GM12878 (cell line): ENCODE measurements at regions not wholly inside any gene's neighbourhood (a gene's known extent, or its start where the extent isn't known, plus 50 kb on each side); places are given as distances from the start of the nearest gene placed in this dataset.

Experiments used
- ATAC-seq: fragments of 200-7000 bp; cut with Tn5 transposase; 3 replicates; pipeline ENCODE4 v1.9.1; 2020; ENCODE audit warnings: mild to moderate bottlenecking, moderate library complexity
- BruUV-seq: library from RNA; stranded (reverse); fragments of 400-500 nt; replicated peaks from 2 replicates; lab custom pipeline; 2021; lab: Mats Ljungman, UMichigan
- CTCF ChIA-PET: fragments of 300-600 bp; sonication (Branson Sonifier 250); formaldehyde crosslinking; extraction: SDS; loops from one replicate; lab custom pipeline; 2021; ENCODE audit warnings: inconsistent platforms; lab: Yijun Ruan, JAX
- POLR2A ChIA-PET: fragments of 350-600 bp; formaldehyde crosslinking; extraction: SDS; loops from one replicate; lab custom pipeline; 2021; ENCODE audit warnings: inconsistent platforms; lab: Charles Lee
- RAD21 ChIA-PET: fragments of 300-600 bp; sonication (Branson Sonifier 250); formaldehyde crosslinking; loops from one replicate; lab custom pipeline; 2023; ENCODE audit warnings: antibody characterized with exemption; ENCODE audit not compliant: unreplicated experiment; lab: Charles Lee
- SMC1A ChIA-PET: fragments of 300-600 bp; sonication (Branson Sonifier 250); formaldehyde crosslinking; loops from one replicate; lab custom pipeline; 2023; ENCODE audit not compliant: unreplicated experiment, uncharacterized antibody; lab: Charles Lee
- DNase-seq: peaks from one replicate; pipeline ENCODE4 v3.0.0-alpha.2; 2011; ENCODE audit warnings: low read depth, low spot score
- FAIRE-seq: peaks from 3 replicates; lab custom pipeline; 2011; peaks lifted over from hg19 to GRCh38; lab: Jason Lieb, UNC
- H2AFZ ChIP-seq: 2 replicates; pipeline ENCODE4 v1.6.0; 2011; ENCODE audit warnings: low read depth, low read length, control low read depth; ENCODE audit not compliant: control insufficient read depth
- H3K27ac ChIP-seq: 2 replicates; pipeline ENCODE4 v1.5.1; 2011; ENCODE audit warnings: control low read depth; ENCODE audit not compliant: control insufficient read depth, insufficient read depth
- H3K27me3 ChIP-seq, 2 experiments: replicated peaks in 1 of 2; 2 replicates each; pipeline versions ENCODE4 v1.6.0 to v1.6.1; 2011; ENCODE audit warnings: low read length in 1 of 2; ENCODE audit not compliant: control insufficient read depth in 2 of 2, insufficient read depth in 2 of 2
- H3K36me3 ChIP-seq, 2 experiments: 2 replicates each; pipeline ENCODE4 v1.5.1; 2011; ENCODE audit warnings: low read length in 1 of 2; ENCODE audit not compliant: control insufficient read depth in 2 of 2, insufficient read depth in 2 of 2
- H3K4me1 ChIP-seq: 2 replicates; pipeline ENCODE4 v1.6.1; 2011; ENCODE audit warnings: mild to moderate bottlenecking, low read length, moderate library complexity, mixed read lengths; ENCODE audit not compliant: control insufficient read depth, insufficient read depth
- H3K4me2 ChIP-seq: 2 replicates; pipeline ENCODE4 v1.6.0; 2011; ENCODE audit warnings: control low read depth; ENCODE audit not compliant: control insufficient read depth, insufficient read depth
- H3K4me3 ChIP-seq: fragments of 200-600 bp; sonication (generic); 2 replicates; pipeline ENCODE4 v1.5.1; 2016
- H3K79me2 ChIP-seq: 2 replicates; pipeline ENCODE4 v1.6.0; 2011; ENCODE audit warnings: low read length; ENCODE audit not compliant: control insufficient read depth, insufficient read depth
- H3K9ac ChIP-seq: 2 replicates; pipeline ENCODE4 v1.8.0; 2011; ENCODE audit warnings: low read length, control low read depth, mixed read lengths; ENCODE audit not compliant: control insufficient read depth, insufficient read depth
- H3K9me3 ChIP-seq: replicated peaks from 3 replicates; pipeline ENCODE4 v1.5.1; 2011; ENCODE audit warnings: mild to moderate bottlenecking, low read length; ENCODE audit not compliant: control insufficient read depth, insufficient read depth
- H4K20me1 ChIP-seq: 2 replicates; pipeline ENCODE4 v1.6.0; 2011; ENCODE audit not compliant: control insufficient read depth, insufficient read depth
- ATF7 ChIP-seq: fragments of 450-650 bp; IDR thresholded peaks from 2 replicates; pipeline ENCODE4 v1.6.1; 2016; ENCODE audit warnings: low read depth, mild to moderate bottlenecking
- BCL3 ChIP-seq: IDR thresholded peaks from 2 replicates; pipeline ENCODE4 v1.6.1; 2011; ENCODE audit warnings: borderline replicate concordance, low read depth, mild to moderate bottlenecking, moderate library complexity, low read length; ENCODE audit not compliant: insufficient read depth, poor library complexity, severe bottlenecking
- BHLHE40 ChIP-seq, 2 experiments: fragments of 450-650 bp in 1 of 2; IDR thresholded peaks; 2 replicates each; pipeline ENCODE4 v1.6.1; 2011 to 2017; ENCODE audit warnings: low read depth in 2 of 2, borderline replicate concordance in 1 of 2, improper control_type of control experiment in 1 of 2, low read length in 1 of 2, mild to moderate bottlenecking in 1 of 2
- BRCA1 ChIP-seq: IDR thresholded peaks from 2 replicates; pipeline ENCODE4 v1.6.1; 2011; ENCODE audit warnings: low read depth, low read length, improper control_type of control experiment
- IRF4 ChIP-seq: IDR thresholded peaks from 2 replicates; pipeline ENCODE4 v1.6.1; 2011; ENCODE audit warnings: low read depth, low read length
- IRF5 ChIP-seq: fragments of 450-650 bp; IDR thresholded peaks from 2 replicates; pipeline ENCODE4 v1.6.1; 2017; ENCODE audit warnings: borderline replicate concordance
- LARP7 ChIP-seq: fragments of 450-650 bp; IDR thresholded peaks from 2 replicates; pipeline ENCODE4 v1.6.1; 2017; ENCODE audit warnings: mild to moderate bottlenecking
- PRDM15 ChIP-seq: fragments of 450-650 bp; formaldehyde crosslinking; IDR thresholded peaks from 2 replicates; pipeline ENCODE4 v1.4.0; 2020; ENCODE audit warnings: mild to moderate bottlenecking, moderate library complexity
- RELB ChIP-seq: fragments of 450-650 bp; IDR thresholded peaks from 2 replicates; pipeline ENCODE4 v1.6.1; 2017; ENCODE audit warnings: low read depth, mild to moderate bottlenecking, moderate library complexity
- RUNX3 ChIP-seq: IDR thresholded peaks from 2 replicates; pipeline ENCODE4 v1.6.1; 2012; ENCODE audit warnings: low read length, inconsistent platforms
- SREBF2 ChIP-seq: IDR thresholded peaks from 2 replicates; pipeline ENCODE4 v1.6.1; 2012; ENCODE audit warnings: mild to moderate bottlenecking, low read length
- TARDBP ChIP-seq: IDR thresholded peaks from 2 replicates; pipeline ENCODE4 v1.6.1; 2016; ENCODE audit warnings: borderline replicate concordance
- USF1 ChIP-seq: IDR thresholded peaks from 2 replicates; pipeline ENCODE4 v1.6.1; 2011; ENCODE audit warnings: borderline replicate concordance, low read depth, mild to moderate bottlenecking, moderate library complexity, mixed read lengths, low read length; ENCODE audit not compliant: insufficient read depth; ENCODE audit errors: extremely low read length
- ZBED1 ChIP-seq: IDR thresholded peaks from 2 replicates; pipeline ENCODE4 v1.6.1; 2016; ENCODE audit warnings: borderline replicate concordance
- WGBS: methylation state at CpG from one replicate; pipeline ENCODE4 v1.1.6; 2016; ENCODE audit warnings: low lambda C conversion rate; ENCODE audit not compliant: insufficient replicate concordance, insufficient coverage; ENCODE audit errors: missing lambda C conversion rate; 5-methylcytosine and 5-hydroxymethylcytosine counted together
- in situ Hi-C: fragments of 300-500 bp; cut with MboI; formaldehyde crosslinking; loops from 9 replicates; pipeline ENCODE4 v1.14.3; 2018; ENCODE audit warnings: mixed read lengths
- intact Hi-C: fragments of 100-400 bp; cut with micrococcal nuclease; formaldehyde crosslinking; loops from one replicate; pipeline ENCODE4 v1.14.2; 2022; ENCODE audit not compliant: unreplicated experiment

GRCh38 chr1:208785629-208786028, 541.4 kb upstream of the PLXNA2 start:
- no peaks in the 10 kb centered on the region for H3K36me3 ChIP-seq
- no peak overlapping the region for H3K27ac ChIP-seq
- SMC1A ChIA-PET = no interaction called here
- H3K4me2 ChIP-seq = no peak overlapping the region
- no peak for DNase-seq
- no peaks in the 10 kb centered on the region for H3K79me2 ChIP-seq
- no peak for ATAC-seq
- H2AFZ ChIP-seq = no peak overlapping the region
- H3K9me3 ChIP-seq = no peaks in the 10 kb centered on the region
- 0% methylated on average over 1 of the region's 1 CpG for WGBS
- H4K20me1 ChIP-seq = no peaks in the 10 kb centered on the region
- in situ Hi-C loops (no loop called here), intact Hi-C loops (no loop called here)
- RAD21 ChIA-PET = no interaction called here
- CTCF ChIA-PET = interaction anchor here (1.6 kb wide), 1 partner anchor 11 kb away, joined by 3 read pairs; no protein-coding TSS in a partner anchor
- no peaks in the 10 kb centered on the region; a peak in 2 of 4 replicates for H3K27me3 ChIP-seq
- no peak for FAIRE-seq
- no TSS peak for BruUV-seq
- H3K4me1 ChIP-seq = no peaks in the 10 kb centered on the region
- no peak overlapping the region for H3K9ac ChIP-seq
- H3K4me3 ChIP-seq = no peak overlapping the region
- POLR2A ChIA-PET = no interaction called here
- TF ChIP-seq RELB (no peak), ATF7 (no peak), TARDBP (no peak), BHLHE40 (IDR thresholded peaks at IDR 0.05; ENCODE audit: borderline replicate concordance in 1 of 2, low read depth in 2 of 2, low read length in 1 of 2) (no peak), RUNX3 (no peak), BRCA1 (no peak), SREBF2 (no peak), ZBED1 (no peak), IRF4 (no peak), BCL3 (no peak), USF1 (no peak), IRF5 (no peak), LARP7 (no peak), PRDM15 (CRISPR knock-in tag) (no peak)
